GM12891 (cell line): ENCODE measurements at regions not wholly inside any gene's neighbourhood (a gene's known extent, or its start where the extent isn't known, plus 50 kb on each side); places are given as distances from the start of the nearest gene placed in this dataset.

ENCODE experiments used
- POLR2A ChIP-seq: IDR thresholded peaks from 2 replicates; pipeline ENCODE4 v1.6.1; 2011; ENCODE audit warnings: low read depth, low read length, control low read depth
- POLR2AphosphoS5 ChIP-seq: IDR thresholded peaks from 2 replicates; pipeline ENCODE4 v1.6.1; 2011; ENCODE audit warnings: low read depth, low read length, control low read depth
- TAF1 ChIP-seq: IDR thresholded peaks from 2 replicates; pipeline ENCODE4 v1.6.1; 2011; ENCODE audit warnings: low read depth, low read length, control low read depth

- TF ChIP-seq POLR2A (no peak), POLR2AphosphoS5 (no peak), TAF1 (no peak)
Observed at GRCh38 chr5:93071710-93072109, 509.3 kb downstream of the NR2F1-AS1 start.
